ENCODE measurements at regions not wholly inside any gene's neighbourhood (a gene's known extent, or its start where the extent isn't known, plus 50 kb on each side); places are given as distances from the start of the nearest gene placed in this dataset.

DNA sequence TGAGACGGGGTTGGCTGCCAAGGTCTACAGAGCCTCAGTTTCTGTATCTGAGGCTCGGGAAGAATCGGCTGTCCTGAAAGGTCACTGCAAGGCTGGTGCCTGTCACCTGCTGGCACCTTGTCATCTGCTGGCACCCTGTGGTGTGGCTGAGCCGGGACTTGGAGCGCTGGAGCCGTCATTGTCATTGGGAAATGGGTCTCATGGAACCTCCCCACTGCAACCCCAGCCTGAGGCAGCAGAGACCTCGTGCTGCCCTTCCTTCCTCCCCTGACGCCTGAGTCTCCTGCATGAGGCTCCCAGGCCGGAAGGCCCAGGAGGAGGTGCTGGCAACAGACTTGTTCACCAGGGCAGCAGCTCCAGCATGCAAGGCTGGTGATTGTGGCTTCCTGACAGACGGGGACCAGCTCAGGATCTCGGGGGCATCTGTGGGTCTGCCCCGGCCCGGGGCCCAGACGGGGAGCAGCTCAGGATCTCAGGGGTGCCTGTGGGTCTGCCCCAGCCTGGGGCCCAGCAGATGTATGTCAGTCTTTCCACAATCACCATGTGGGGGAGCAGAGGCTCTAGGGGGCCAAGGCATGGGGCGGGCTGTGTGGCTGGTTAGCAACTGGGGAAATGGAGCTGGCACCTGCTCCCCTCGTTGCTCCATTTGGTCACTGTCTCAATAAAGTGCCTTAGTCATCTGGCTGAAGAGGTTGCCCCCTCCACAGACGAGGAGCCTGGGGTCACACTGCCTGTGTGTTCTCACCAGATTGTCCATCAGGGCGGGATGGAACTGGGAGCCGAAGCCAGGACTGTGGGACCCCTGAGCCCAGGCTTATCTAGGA, 668.7 kb downstream of the BRD1 start:
- no peak overlapping the region for H3K4me3 ChIP-seq (ENCODE audit: low read length)
- no peak for DNase-seq (ENCODE audit: low read depth)
- TF ChIP-seq, protein P1, sequence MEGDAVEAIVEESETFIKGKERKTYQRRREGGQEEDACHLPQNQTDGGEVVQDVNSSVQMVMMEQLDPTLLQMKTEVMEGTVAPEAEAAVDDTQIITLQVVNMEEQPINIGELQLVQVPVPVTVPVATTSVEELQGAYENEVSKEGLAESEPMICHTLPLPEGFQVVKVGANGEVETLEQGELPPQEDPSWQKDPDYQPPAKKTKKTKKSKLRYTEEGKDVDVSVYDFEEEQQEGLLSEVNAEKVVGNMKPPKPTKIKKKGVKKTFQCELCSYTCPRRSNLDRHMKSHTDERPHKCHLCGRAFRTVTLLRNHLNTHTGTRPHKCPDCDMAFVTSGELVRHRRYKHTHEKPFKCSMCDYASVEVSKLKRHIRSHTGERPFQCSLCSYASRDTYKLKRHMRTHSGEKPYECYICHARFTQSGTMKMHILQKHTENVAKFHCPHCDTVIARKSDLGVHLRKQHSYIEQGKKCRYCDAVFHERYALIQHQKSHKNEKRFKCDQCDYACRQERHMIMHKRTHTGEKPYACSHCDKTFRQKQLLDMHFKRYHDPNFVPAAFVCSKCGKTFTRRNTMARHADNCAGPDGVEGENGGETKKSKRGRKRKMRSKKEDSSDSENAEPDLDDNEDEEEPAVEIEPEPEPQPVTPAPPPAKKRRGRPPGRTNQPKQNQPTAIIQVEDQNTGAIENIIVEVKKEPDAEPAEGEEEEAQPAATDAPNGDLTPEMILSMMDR (IDR thresholded peaks at IDR 0.05; ENCODE audit: insufficient read depth, low read depth, low read length, missing control alignments): no peak

DNA sequence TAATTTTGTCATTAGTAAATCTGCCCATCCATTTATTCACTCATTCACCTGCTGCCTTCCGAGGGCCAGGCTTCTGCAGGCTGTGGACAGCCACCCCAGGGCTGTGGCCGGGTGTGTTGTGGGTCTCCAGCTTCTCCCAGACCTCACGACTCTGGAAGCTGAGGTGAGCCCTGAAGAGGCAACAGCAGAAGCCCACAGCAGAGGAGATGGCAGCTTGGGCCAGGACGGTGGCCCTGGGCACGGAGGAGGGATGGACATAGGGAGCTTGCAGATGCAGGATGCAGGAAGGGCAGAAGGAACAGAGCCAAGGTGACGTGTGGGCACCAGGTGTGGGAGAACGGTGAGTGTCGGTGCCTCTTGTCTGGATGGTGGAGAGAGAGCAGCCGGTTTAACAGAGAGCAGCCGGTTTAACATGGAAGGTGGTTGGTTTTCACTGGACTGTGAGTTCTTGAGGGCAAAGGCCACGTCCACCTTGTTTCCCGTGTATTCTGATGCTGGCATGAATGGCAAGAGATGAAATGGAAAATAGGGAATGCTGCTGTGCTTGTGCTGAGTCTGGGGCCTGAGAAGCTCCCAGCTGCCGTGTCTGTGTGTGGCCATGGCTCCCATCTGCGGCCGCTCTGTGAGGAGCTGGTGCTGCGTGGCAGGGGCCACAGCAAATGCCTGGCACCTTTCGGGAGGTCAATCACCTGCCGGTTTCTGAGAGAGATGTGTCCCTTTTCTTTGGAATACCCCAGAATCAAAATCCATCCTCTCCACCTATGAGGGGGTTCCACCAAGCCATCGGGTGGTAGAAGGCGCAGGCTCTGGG, 669.9 kb downstream of the BRD1 start:
- TF ChIP-seq, protein P1 (IDR thresholded peaks at IDR 0.05; ENCODE audit: insufficient read depth, low read depth, low read length, missing control alignments): no peak
- no peak overlapping the region for H3K4me3 ChIP-seq (ENCODE audit: low read length)
- DNase-seq (ENCODE audit: low read depth): no peak

DNA sequence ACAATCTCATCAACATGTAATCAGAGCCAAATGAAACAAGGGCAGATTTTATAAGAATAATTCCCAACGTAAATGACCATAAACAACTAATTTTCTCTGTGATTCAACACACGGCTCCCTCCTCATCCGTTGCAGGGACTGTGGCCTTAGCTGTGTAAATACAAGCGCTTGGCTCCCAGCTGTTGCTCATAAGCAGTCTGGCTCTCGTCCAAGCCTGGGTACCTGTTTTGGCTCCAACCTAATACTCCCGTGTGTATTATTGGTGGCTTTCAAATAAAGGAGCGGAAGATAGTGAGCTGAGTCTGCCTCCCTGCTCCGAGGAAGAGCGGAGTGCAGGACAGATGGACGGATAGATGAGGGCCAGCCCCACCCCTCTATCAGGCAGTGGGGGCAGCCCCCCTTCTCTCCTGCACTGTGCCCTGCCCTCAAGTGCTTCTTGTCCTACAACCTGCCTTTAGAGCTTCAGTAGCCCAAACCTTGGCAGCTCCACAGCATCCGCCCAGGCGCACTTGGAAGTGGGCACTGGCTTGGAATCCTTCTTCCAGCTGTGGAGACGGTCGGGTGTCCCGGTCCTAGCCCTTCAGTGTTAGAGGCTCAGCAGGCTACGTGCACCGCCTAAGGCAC, 670.9 kb downstream of the BRD1 start:
- H3K4me3 ChIP-seq (ENCODE audit: low read length): no peak overlapping the region
- TF ChIP-seq, protein P1 (IDR thresholded peaks at IDR 0.05; ENCODE audit: insufficient read depth, low read depth, low read length, missing control alignments): no peak
- DNase-seq (ENCODE audit: low read depth): no peak

DNA sequence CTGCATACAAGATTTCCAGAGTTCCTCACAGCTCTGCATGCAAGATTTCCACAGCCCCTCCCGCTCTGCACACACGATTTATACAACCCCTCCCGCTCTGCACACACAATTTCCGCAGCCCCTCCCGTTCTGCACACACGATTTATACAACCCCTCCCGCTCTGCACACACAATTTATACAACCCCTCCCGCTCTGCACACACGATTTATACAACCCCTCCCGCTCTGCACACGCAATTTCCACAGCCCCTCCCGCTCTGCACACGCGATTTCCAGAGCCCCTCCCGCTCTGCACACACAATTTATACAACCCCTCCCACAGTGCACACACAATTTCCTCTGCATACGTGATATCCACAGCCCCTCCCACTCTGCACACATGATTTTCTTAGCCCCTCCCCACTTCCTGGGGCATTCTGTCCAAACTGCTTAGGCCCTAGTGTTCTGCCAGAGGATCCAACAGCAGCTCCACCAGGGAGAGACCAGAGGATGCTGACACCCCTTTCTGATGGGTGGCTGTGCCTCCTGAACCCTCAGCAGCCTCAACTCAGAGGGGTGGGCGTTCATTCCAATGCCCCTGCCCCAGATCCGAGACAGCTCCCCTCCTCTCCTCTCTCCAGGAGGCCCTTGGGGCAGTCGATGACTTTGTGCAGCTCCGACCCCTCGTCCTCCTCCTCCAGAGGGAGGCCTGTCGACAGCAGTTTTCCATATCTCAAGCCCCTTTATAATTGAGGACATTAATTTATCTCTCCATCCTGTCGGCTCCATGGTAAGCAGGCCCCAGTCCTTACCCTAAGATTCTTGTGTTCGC, 671.7 kb downstream of the BRD1 start:
- TF ChIP-seq, protein P1 (IDR thresholded peaks at IDR 0.05; ENCODE audit: insufficient read depth, low read depth, low read length, missing control alignments): no peak
- no peak for DNase-seq (ENCODE audit: low read depth)

DNA sequence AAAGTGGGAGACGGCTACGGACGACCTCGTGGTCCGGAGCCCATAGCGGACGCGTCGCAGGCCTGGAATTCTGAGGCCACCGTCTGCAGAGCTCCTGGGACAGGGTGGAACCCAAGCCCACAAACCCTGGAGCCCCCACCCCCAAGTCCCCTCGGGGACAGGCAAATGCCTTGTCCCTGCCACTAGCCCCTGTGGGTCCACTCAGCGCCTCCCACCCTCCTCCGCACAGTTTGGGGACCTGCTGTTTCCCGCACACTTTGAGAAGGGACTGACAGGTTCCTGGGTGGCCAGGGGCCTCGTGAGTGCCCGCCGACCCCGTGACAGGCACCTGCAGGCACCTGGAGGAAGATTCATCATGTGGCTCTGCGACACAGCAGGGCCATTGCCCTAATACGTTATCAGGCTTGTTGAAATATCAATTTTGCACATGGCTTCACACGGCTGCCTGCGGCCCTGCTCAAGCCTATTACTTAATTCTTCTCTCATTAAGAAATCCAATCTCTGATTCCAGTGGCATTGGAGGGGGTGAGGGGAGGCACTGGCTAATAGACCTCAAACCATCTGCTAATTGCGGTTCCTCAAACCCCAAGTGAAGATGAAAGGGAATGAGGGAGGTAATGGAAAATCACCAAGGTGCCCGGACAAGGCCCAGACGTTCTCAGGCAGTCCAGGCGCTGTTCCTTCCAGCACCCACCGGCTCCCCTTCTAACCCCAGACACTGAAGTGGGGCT, 672.5 kb downstream of the BRD1 start:
- TF ChIP-seq, protein P1 (IDR thresholded peaks at IDR 0.05; ENCODE audit: insufficient read depth, low read depth, low read length, missing control alignments): no peak
- no peak overlapping the region for H3K4me3 ChIP-seq (ENCODE audit: low read length)
- no peak for DNase-seq (ENCODE audit: low read depth)

More for the DNA sequence above, 671.7 kb downstream of the BRD1 start:
- H3K4me3 ChIP-seq (ENCODE audit: low read length): no peak overlapping the region

DNA sequence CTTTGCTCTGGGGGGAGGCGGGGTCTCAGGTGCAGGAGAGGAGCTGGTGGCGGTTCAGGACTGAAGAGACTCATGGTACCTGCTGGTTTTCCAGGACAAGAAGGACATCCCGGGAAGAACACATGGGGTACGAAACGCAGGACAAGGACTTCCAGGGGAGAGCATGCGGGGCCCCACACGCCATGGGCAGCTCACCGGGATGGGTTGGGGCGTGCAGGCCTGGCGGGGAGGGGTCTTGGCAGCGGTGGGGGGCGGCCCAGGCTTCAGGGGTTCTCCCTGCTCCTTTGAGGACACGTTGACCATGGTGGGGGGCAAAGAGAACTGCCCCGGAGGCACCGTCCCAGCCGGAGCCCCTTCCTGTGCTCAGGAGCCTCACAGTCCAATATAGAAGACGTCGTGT, 673.2 kb downstream of the BRD1 start:
- TF ChIP-seq, protein P1 (IDR thresholded peaks at IDR 0.05; ENCODE audit: insufficient read depth, low read depth, low read length, missing control alignments): no peak
- no peak for DNase-seq (ENCODE audit: low read depth)
- H3K4me3 ChIP-seq (ENCODE audit: low read length): no peak overlapping the region

All from epithelial cell of esophagus (primary cell).